Left ventricle myocardium inferior (tissue), 1 donor: ENCODE measurements at regions not wholly inside any gene's neighbourhood (a gene's known extent, or its start where the extent isn't known, plus 50 kb on each side); places are given as distances from the start of the nearest gene placed in this dataset.

ENCODE experiments used
- DNase-seq: peaks from one replicate; pipeline ENCODE4 v3.0.0-alpha.2; 2020
- H3K27ac ChIP-seq: fragments of 200-600 bp; replicated peaks from 2 replicates; pipeline ENCODE4 v1.8.0; 2021
- H3K27me3 ChIP-seq: fragments of 200-600 bp; 2 replicates; pipeline ENCODE4 v1.8.0; 2021; ENCODE audit warnings: low read depth
- H3K36me3 ChIP-seq: fragments of 200-600 bp; 2 replicates; pipeline ENCODE4 v1.8.0; 2021
- H3K4me1 ChIP-seq: fragments of 200-600 bp; 2 replicates; pipeline ENCODE4 v1.8.0; 2021
- H3K4me3 ChIP-seq: fragments of 200-600 bp; 2 replicates; pipeline ENCODE4 v1.8.0; 2021; ENCODE audit warnings: mild to moderate bottlenecking, moderate library complexity
- H3K9me3 ChIP-seq: fragments of 200-600 bp; replicated peaks from 2 replicates; pipeline ENCODE4 v1.8.0; 2021
- intact Hi-C: fragments of 100-400 bp; cut with micrococcal nuclease; formaldehyde crosslinking; loops from one replicate; pipeline ENCODE4 v1.11.0; 2022
- TF ChIP-seq, protein P1 (sequence below): fragments of 200-600 bp; IDR thresholded peaks from 2 replicates; pipeline ENCODE4 v1.8.0; 2021; ENCODE audit warnings: antibody characterized with exemption, mild to moderate bottlenecking, borderline replicate concordance
- donor health status: DM: no; HTN: yes; CAD: no; lungs with severe emphysema.

DNA sequence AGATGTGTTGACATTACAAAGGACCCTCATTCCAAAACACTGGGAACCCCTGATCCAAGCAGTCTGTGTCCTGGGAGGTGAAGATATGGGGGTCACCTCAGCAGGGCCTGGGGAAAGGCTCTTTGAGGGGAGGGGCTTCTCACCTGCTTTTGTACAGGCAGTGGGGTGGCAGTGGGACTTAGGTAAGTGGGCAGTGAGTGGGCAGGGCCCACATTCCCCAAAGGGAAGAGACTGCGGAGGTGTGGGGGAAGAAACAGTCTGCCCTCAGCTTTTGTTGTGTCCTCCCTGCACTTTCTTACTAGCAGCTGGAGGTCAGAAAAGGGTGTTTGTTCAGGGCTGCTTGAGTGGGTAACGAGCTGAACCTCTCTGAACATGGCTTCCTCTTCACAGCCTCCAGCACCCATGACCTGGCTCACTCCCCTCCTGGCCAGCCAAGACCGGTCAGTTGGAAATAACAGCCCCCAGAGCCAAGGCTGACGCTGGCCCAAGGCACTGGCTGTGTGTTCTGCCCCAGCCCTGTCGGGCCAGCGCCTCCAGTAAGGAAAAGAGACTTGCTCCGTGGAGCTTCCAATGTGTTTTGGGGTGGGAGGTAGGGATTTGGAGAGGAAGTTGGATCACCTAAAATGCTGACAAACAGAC lies 173.5 kb downstream of the PSMG1 start:
- no peak for DNase-seq
- no peak overlapping the region for H3K27ac ChIP-seq
- H3K4me3 ChIP-seq, result no peak overlapping the region
- intact Hi-C loops, result loop anchor here (10.0 kb wide), 1 partner anchor 205 kb away; the partner anchor contains the start of gene ETS2
- no peaks in the 10 kb centered on the region for H3K36me3 ChIP-seq
- TF ChIP-seq, protein P1, sequence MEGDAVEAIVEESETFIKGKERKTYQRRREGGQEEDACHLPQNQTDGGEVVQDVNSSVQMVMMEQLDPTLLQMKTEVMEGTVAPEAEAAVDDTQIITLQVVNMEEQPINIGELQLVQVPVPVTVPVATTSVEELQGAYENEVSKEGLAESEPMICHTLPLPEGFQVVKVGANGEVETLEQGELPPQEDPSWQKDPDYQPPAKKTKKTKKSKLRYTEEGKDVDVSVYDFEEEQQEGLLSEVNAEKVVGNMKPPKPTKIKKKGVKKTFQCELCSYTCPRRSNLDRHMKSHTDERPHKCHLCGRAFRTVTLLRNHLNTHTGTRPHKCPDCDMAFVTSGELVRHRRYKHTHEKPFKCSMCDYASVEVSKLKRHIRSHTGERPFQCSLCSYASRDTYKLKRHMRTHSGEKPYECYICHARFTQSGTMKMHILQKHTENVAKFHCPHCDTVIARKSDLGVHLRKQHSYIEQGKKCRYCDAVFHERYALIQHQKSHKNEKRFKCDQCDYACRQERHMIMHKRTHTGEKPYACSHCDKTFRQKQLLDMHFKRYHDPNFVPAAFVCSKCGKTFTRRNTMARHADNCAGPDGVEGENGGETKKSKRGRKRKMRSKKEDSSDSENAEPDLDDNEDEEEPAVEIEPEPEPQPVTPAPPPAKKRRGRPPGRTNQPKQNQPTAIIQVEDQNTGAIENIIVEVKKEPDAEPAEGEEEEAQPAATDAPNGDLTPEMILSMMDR, result no peak
- H3K9me3 ChIP-seq, result peaks cover 7% of the 10 kb centered on the region
- peaks cover 59% of the 10 kb centered on the region for H3K4me1 ChIP-seq
- H3K27me3 ChIP-seq, result no peaks in the 10 kb centered on the region

DNA sequence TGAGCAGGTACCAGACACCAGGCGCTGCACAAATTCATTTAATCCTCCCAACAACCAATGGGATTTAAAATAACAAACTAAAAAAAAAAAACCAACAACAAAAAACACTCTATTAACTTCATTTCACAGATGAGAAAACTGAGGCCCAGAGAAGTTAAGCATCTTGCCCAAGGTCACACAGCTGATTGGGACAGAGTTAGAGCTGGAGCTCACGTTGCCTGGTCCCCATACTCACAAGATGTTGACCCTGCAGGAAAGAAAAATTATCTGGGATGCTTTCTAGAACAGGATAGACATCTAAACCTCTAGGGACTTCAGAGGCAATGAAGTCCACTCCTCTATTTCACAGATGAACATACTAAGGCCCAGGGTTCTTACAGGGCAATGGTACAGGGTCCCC lies 175.3 kb downstream of the PSMG1 start:
- no peak for DNase-seq
- Histone ChIP-seq H3K36me3 (no peaks in the 10 kb centered on the region), H3K27me3 (no peaks in the 10 kb centered on the region), H3K4me3 (no peak overlapping the region), H3K4me1 (peaks cover 68% of the 10 kb centered on the region), H3K27ac (peak overlapping the region; percentile 90), H3K9me3 (peaks cover 7% of the 10 kb centered on the region)
- intact Hi-C loops, result loop anchor here (10.0 kb wide), 1 partner anchor 203 kb away; the partner anchor contains the start of gene ETS2
- TF ChIP-seq, protein P1, result no peak

DNA sequence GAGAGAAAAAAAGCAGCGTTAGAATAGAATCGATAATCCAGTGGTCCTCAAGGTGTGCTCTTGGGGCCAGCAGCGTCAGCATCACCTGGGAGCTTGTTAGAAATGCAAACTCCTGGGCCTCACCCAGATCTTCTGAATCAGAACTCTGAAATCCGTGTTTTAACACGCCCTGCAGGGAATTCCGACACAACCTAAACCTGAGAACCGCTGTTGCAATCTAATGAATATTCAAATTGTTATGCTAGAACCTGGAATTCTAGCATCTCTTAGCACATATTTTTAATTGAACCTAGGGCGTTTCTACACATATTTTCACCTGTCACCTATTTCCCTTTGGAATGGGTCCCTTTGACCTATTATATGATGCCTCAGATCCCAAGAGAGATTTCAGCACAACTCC lies 175.7 kb downstream of the PSMG1 start:
- Histone ChIP-seq H3K36me3 (no peaks in the 10 kb centered on the region), H3K9me3 (peaks cover 7% of the 10 kb centered on the region), H3K27me3 (no peaks in the 10 kb centered on the region), H3K4me1 (peaks cover 73% of the 10 kb centered on the region), H3K27ac (peak overlapping the region; percentile 90), H3K4me3 (no peak overlapping the region)
- TF ChIP-seq, protein P1, result no peak
- DNase-seq, result no peak
- intact Hi-C loops, result loop anchor here (10.0 kb wide), 1 partner anchor 203 kb away; the partner anchor contains the start of gene ETS2

DNA sequence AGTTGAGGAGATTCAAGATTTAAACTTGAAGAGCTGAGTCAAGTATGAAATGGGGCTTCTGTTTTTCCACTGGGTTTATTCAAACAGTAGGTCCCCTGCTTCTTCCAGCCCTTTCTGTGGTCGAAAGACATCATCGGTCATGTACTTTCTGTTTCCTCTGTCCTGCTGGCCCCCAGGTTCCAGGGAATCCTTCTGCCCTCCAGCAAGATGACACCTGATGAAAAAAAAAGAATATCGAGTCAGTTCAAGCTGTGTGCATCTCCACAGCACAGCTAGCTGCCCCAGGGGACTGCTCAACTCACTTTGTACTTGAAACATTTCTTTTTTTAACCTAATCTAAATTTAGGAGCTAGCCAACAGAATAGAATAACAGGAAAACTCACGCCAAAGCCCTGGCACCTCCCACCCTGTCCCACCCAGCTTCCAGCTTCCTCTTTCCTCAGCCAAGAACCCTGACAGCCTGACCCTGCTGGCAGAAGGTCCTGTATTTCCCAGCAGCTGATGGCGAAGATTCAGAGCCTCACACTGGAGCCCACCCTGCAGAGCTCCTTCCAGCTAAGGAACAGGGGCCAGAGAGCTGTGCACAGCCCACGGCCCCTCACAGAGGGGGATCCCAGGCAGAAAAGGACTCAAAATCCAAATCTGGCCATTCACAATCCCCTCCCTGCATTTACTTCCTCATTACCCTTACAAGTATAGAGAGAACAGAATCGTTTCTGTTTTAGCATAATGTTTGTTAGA lies 176.5 kb downstream of the PSMG1 start:
- Histone ChIP-seq H3K4me1 (peaks cover 80% of the 10 kb centered on the region), H3K9me3 (peaks cover 7% of the 10 kb centered on the region), H3K27ac (peak overlapping the region; percentile 90), H3K36me3 (no peaks in the 10 kb centered on the region), H3K27me3 (no peaks in the 10 kb centered on the region), H3K4me3 (no peak overlapping the region)
- intact Hi-C loops, result loop anchor here (10.0 kb wide), 1 partner anchor 202 kb away; the partner anchor contains the start of gene ETS2
- DNase-seq, result peak; percentile 82
- TF ChIP-seq, protein P1, result no peak

DNA sequence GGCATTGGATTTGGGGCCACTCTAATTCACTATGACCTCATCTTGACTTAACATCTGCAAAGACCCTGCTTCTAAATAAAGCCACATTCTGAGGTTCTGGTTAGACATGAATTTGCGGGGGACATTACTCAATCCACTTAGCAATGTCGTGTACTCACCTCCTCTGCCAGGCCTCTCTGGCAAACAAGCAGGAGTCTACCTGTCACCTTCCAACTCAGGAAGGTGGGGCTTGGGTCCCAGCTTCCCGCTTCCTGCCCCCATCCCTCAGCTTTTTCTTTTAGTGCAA lies 177.8 kb downstream of the PSMG1 start:
- DNase-seq, result no peak
- TF ChIP-seq, protein P1, result no peak
- intact Hi-C loops, result loop anchor here (10.0 kb wide), 1 partner anchor 201 kb away; the partner anchor contains the start of gene ETS2
- Histone ChIP-seq H3K36me3 (no peaks in the 10 kb centered on the region), H3K27me3 (no peaks in the 10 kb centered on the region), H3K4me1 (peaks cover 86% of the 10 kb centered on the region), H3K4me3 (no peak overlapping the region), H3K27ac (peak overlapping the region; percentile 90), H3K9me3 (peaks cover 7% of the 10 kb centered on the region)
